OCI-LY3 (cell line): ENCODE measurements at regions not wholly inside any gene's neighbourhood (a gene's known extent, or its start where the extent isn't known, plus 50 kb on each side); places are given as distances from the start of the nearest gene placed in this dataset.

Source experiments
- EZH2phosphoT487 ChIP-seq: fragments of 200-600 bp; shearing (Covaris generic); IDR thresholded peaks from 2 replicates; pipeline ENCODE4 v1.6.1; 2018; ENCODE audit warnings: antibody characterized with exemption, mixed run types, low read depth
- TF ChIP-seq, protein P1 (sequence below): fragments of 200-600, 300-600 bp; sonication (generic); IDR thresholded peaks from 2 replicates; pipeline ENCODE4 v1.5.1; 2014; ENCODE audit warnings: antibody characterized with exemption, low read length, low read depth

DNA sequence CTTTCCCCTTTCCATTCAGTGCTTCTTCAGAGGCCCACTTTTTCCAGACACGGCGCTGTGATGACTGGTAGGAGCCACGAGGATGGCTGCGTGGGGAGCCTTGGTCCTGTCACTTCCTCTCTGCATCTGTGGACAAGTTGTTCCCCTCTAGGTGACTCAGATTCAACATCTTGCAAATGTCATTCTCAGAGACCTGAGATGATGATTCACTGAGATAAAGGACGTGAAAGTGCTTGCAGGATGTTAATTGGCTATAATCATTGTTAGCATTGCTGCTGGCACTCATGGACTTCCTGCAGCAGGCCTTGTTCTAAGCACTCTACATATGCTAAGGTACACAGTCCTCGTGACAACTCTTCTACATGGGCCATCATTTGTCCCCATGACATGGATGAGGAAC lies 489.8 kb upstream of the ZMIZ1 start:
- TF ChIP-seq EZH2phosphoT487, result no peak
- TF ChIP-seq, protein P1, sequence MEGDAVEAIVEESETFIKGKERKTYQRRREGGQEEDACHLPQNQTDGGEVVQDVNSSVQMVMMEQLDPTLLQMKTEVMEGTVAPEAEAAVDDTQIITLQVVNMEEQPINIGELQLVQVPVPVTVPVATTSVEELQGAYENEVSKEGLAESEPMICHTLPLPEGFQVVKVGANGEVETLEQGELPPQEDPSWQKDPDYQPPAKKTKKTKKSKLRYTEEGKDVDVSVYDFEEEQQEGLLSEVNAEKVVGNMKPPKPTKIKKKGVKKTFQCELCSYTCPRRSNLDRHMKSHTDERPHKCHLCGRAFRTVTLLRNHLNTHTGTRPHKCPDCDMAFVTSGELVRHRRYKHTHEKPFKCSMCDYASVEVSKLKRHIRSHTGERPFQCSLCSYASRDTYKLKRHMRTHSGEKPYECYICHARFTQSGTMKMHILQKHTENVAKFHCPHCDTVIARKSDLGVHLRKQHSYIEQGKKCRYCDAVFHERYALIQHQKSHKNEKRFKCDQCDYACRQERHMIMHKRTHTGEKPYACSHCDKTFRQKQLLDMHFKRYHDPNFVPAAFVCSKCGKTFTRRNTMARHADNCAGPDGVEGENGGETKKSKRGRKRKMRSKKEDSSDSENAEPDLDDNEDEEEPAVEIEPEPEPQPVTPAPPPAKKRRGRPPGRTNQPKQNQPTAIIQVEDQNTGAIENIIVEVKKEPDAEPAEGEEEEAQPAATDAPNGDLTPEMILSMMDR, result no peak
